Right forelimb (tissue), 1 donor: ENCODE measurements at regions not wholly inside any gene's neighbourhood (a gene's known extent, or its start where the extent isn't known, plus 50 kb on each side); places are given as distances from the start of the nearest gene placed in this dataset.
A peak's percentile ranks its signal among the peaks of the same experiment; 100 is the strongest.
"Not testable (repeated sequence)": the region's sequence is repeated elsewhere in the genome, so short reads cannot be mapped to it uniquely, and the experiment has no call there.

Experiments used
- DNase-seq: peaks from one replicate; pipeline ENCODE4 v3.0.0-alpha.2; 2018

DNA sequence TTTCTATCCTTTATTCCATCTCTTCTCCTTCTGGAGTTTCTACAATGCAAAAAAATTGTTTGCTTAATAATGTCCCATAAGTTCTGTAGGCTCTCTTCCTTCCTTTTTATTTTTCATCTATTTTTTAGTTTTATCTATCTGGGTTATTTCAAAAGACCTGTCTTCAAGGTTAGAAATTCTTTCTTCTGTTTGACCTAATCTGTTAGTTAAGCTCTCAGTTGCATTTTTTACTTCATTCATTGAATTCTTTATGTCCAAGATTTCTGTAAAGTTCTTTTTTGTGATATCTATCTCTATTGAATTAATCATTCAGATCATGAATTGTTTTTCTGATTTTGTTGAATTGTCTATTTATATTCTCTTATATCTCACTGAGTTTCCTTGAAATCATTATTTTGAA lies 145.9 kb upstream of the TLE4 start:
- DNase-seq: no peak

DNA sequence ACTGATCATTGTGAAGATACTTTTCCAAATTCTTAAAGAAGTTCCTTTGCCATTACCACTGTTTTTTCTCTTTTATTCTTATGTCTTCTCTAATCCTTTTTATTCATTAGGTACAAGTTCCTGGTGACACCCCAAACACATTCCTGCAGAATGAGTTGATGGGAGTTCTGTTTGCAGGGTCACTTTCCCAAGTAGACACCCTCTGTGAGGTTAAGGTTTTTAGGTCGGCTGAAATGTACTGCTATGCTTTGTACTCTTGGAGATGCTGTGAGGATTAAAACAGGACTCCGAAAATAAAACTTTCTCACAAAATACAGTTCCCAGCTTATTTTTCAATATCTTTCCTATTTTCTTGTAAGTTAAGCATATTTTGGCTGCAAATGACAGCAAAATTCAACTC lies 143.3 kb upstream of the TLE4 start:
- no peak for DNase-seq

DNA sequence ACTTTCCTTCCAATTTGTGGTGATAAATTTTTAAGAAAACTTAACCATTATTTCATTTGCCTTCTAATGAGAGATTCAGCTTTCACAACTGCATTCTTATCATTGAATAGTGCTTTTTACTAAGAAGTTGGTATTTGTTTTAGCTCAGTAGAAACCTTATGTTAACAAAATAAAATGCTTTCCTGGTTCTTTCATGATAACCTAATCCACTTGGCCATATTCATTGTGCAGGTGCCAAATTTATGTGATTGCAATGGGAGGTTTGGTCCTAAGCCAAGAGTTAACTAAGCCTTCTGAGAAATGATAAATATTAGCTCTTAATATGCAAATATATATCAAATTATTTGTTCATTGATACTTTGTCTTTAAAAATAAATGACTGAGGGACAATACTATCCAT lies 141.1 kb upstream of the TLE4 start:
- no peak for DNase-seq

GRCh38 chr9:79431019-79431679 lies 140.6 kb upstream of the TLE4 start:
- DNase-seq: no peak

GRCh38 chr9:79432485-79432884 lies 139.3 kb upstream of the TLE4 start:
- DNase-seq: no peak

- DNase-seq: peak; percentile 50
These were observed 138.1 kb upstream of the TLE4 start for GRCh38 chr9:79433703-79434102.

DNA sequence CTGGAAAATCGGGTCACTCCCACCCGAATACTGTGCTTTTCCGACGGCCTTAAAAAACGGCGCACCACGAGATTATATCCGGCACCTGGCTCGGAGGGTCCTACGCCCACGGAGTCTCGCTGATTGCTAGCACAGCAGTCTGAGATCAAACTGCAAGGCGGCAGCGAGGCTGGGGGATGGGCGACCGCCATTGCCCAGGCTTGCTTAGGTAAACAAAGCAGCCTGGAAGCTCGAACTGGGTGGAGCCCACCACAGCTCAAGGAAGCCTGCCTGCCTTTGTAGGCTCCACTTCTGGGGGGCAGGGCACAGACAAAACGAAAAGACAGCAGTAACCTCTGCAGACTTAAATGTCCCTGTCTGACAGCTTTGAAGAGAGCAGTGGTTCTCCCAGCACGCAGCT lies 132.5 kb upstream of the TLE4 start:
- DNase-seq: not testable (repeated sequence)

- no peak for DNase-seq
These were observed 125.0 kb upstream of the TLE4 start for GRCh38 chr9:79446523-79447307.

- no peak for DNase-seq
These were observed 124.5 kb upstream of the TLE4 start for GRCh38 chr9:79447308-79447605.

- DNase-seq: no peak
These were observed 124.0 kb upstream of the TLE4 start for GRCh38 chr9:79447762-79448161.

DNA sequence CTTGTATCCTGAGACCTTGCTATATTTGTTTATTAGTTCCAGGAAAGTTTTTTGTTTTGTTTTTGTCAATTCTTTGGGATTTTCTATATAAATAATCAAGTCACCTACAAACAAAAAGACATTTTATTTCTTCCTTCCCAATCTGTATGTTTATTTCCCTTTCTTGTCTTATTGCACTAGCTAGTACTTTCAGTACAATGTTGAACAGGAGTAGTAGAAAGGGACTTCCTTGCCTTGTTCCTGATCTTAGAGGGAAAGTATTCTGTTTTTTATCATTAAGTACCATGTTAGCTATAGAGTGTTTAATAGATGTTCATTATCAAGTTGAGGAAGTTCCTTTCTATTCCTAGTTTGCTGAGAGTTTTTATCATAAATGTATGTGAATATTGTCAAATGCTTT lies 119.5 kb upstream of the TLE4 start:
- no peak for DNase-seq

DNA sequence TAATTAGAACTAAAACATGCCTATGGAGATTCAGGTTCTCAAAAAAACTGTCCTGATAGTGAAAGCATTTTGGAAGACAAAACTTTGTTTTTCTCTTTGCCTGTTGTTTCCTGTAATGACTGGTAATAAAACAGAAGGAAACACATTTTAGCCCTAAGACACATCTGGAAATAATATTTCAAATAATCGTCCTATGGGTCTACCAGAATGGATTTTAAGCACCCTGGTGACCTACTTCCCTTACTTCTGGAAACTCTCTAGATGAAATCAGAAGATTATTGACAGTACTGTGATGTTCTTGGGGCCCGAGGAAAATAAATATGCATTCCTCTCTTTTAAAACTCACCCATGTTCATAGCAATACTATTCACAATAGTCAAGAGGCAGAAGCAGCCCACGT lies 110.1 kb upstream of the TLE4 start:
- DNase-seq: no peak

DNA sequence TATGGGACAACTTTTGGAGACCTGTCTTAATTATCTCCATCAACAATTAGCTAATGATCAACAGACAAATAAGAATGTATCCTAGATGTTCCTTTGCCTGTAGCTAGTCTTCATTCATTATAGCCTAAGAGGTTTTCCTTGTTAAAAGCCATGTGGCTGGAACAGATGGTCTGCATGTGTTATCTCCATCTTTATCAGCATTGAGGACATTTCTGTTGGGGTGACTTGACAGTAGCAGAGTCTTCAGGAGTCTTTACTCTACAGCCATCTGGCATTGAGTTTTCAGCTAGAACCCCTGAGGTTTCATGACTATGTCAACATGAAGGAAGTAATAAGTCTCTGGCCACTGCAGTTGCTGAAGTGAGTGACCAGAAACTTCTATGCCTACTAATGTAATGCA lies 106.6 kb upstream of the TLE4 start:
- no peak for DNase-seq

GRCh38 chr9:79469164-79469563 lies 102.6 kb upstream of the TLE4 start:
- DNase-seq: no peak

DNA sequence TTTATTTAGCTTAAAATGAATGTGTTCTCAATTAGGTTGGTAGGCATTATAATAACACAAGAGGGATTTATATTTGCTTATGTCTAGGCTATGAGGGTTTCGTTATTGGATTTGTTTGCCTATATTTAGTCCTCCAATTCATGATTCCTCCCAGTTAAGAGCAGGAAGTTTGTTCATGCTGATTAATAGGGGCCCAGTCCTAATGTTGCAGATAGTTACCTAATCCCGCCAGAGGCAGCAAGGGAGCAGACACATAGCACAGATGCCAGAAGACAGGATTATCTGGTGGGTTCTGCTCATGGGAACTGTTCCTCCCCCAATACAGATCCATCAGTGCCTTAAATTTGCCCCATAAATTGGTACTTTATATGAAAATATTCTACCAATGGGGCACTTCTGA lies 100.8 kb upstream of the TLE4 start:
- DNase-seq: no peak

- peak; percentile 51 for DNase-seq
These were observed 99.9 kb upstream of the TLE4 start for GRCh38 chr9:79471580-79472543.

DNA sequence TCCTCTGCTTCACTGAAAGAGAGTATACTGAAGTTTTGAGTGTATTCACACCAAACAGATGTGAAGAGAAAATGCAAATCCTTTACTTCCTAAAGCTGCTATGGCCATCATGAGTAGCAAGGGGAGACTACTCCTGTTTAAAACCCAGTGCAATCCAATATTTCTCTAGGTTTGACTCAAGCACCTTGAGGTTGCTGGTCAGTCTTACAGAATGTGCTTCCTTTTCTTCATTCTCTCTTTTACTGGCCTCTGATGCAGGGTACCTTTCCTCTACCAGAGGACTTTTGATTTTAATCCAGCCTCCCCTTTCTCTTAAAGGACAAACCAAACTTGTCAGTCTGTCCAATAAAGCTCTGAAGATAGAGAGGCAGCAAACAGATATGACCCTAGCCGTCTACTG lies 98.1 kb upstream of the TLE4 start:
- no peak for DNase-seq

- DNase-seq: no peak
These were observed 94.4 kb upstream of the TLE4 start for GRCh38 chr9:79477241-79477840.

DNA sequence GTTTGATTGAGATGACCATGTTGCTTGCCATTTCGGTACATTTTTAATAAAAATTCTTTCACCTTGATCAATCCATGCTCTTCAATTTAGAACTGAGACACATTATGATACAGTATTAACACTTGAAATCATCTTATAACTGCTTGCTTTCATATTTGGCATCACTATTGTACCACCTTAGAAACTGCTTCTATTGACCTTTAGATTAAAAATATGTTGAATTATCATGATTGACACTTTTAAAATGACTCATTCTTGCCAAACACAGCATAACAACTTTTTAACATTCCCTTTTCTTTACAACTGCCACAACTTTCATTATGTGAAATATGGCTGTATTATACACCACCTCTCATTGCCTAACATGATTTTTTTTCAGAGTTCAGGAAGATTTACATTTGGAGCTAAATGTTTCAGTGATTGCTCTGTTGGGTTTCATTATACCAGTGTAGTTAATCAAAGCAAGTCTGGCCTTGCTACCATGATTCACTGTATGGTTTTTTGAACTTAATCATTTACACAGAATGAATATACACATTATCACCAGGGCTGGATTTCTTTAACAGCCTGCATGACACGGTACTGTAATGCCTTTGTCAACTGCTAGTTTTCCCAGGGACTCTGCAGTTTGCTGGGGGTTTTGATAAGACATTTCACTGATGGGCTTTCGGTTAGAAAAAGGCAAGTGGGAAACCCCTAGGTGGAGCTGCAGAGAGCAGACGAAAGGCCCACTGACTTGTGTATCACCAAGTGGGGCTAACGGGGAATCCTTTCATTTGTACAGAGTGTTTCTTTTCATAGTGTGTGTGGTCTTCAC lies 93.6 kb upstream of the TLE4 start:
- no peak for DNase-seq

DNA sequence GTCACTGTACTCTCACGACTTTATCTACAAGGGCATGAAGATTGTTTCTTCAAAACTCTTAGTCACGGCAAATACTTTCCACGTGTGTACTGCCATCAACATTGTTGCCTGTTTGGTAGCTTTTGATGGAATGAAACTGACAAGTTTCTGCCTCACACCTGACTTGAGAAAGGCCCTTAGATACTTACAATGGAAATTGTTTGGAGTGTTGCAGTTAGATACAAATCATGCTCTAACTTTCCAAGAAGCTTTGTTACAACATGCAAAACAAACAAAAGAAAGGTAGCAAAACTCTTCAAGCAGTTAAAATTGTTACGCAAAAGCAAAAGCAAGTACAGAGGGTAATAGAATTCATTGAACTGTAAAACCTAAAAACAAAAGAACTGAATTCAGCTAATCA lies 91.1 kb upstream of the TLE4 start:
- DNase-seq: no peak

- no peak for DNase-seq
These were observed 89.8 kb upstream of the TLE4 start for GRCh38 chr9:79481846-79482477.

DNA sequence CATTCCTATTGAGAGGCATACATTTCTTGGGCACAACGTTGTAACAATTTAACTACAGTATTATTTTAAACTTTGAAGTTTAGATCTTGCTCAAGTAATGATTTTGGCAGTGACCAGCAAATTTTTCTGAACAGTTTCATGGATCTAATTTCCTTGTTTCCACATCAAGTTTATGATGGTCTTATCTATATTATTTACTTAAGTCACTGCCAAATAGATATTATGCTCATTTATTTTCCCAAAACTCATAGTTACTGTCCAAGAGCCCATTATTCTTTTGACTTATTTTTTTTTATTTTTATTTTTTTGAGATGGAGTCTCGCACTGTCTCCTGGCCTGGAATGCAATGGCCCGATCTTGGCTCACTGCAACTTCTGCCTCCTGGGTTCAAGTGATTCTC lies 86.5 kb upstream of the TLE4 start:
- no peak for DNase-seq
